Muscle of arm (tissue), 1 donor: ENCODE measurements at regions not wholly inside any gene's neighbourhood (a gene's known extent, or its start where the extent isn't known, plus 50 kb on each side); places are given as distances from the start of the nearest gene placed in this dataset.

ENCODE experiments used
- DNase-seq: peaks from one replicate; pipeline ENCODE4 v3.0.0-alpha.2; 2013

GRCh38 chr14:83441801-83442200 lies 1908.1 kb upstream of the SEL1L start:
- DNase-seq = no peak

- DNase-seq = no peak
Measured at GRCh38 chr14:83455561-83455960, 1921.9 kb upstream of the SEL1L start.

- no peak for DNase-seq
Measured at GRCh38 chr14:83461521-83461920, 1927.9 kb upstream of the SEL1L start.

- no peak for DNase-seq
Measured at GRCh38 chr14:83462759-83463158, 1929.1 kb upstream of the SEL1L start.

- peak; percentile 26 for DNase-seq
Measured at GRCh38 chr14:83463500-83464098, 1929.9 kb upstream of the SEL1L start.

GRCh38 chr14:83467811-83468210 lies 1934.2 kb upstream of the SEL1L start:
- DNase-seq = no peak

GRCh38 chr14:83470466-83470865 lies 1936.8 kb upstream of the SEL1L start:
- DNase-seq = peak; percentile 76

GRCh38 chr14:83470959-83471695 lies 1937.5 kb upstream of the SEL1L start:
- DNase-seq = peak; percentile 14

- no peak for DNase-seq
Measured at GRCh38 chr14:83473416-83474235, 1940.0 kb upstream of the SEL1L start.

- no peak for DNase-seq
Measured at GRCh38 chr14:83478741-83479140, 1945.1 kb upstream of the SEL1L start.

GRCh38 chr14:83483063-83483462 lies 1949.4 kb upstream of the SEL1L start:
- no peak for DNase-seq

- DNase-seq = no peak
Measured at GRCh38 chr14:83485591-83485990, 1951.9 kb upstream of the SEL1L start.

- DNase-seq = no peak
Measured at GRCh38 chr14:83491091-83491490, 1957.4 kb upstream of the SEL1L start.

GRCh38 chr14:83520837-83521236 lies 1987.2 kb upstream of the SEL1L start:
- no peak for DNase-seq

- no peak for DNase-seq
Measured at GRCh38 chr14:83529531-83529930, 1995.9 kb upstream of the SEL1L start.

- DNase-seq = no peak
Measured at GRCh38 chr14:83533734-83534133, 1996.2 kb upstream of the FLRT2 start.

- no peak for DNase-seq
Measured at GRCh38 chr14:83534995-83535394, 1994.9 kb upstream of the FLRT2 start.

- DNase-seq = no peak
Measured at GRCh38 chr14:83535444-83535843, 1994.5 kb upstream of the FLRT2 start.

GRCh38 chr14:83541147-83541546 lies 1988.8 kb upstream of the FLRT2 start:
- DNase-seq = no peak

- DNase-seq = no peak
Measured at GRCh38 chr14:83548061-83548839, 1981.7 kb upstream of the FLRT2 start.

GRCh38 chr14:83556065-83556464 lies 1973.9 kb upstream of the FLRT2 start:
- no peak for DNase-seq
